OCI-LY7 (cell line): ENCODE measurements at regions not wholly inside any gene's neighbourhood (a gene's known extent, or its start where the extent isn't known, plus 50 kb on each side); places are given as distances from the start of the nearest gene placed in this dataset.

Experiments used
- BruUV-seq: library from RNA; stranded (reverse); fragments of 400-500 nt; replicated peaks from 2 replicates; lab custom pipeline; 2021; lab: Mats Ljungman, UMichigan
- CTCF ChIA-PET: fragments of 300-600 bp; sonication (Branson Sonifier 250); formaldehyde crosslinking; loops from one replicate; lab custom pipeline; 2022; ENCODE audit warnings: antibody characterized with exemption; ENCODE audit not compliant: unreplicated experiment; lab: Charles Lee
- POLR2A ChIA-PET: fragments of 300-600 bp; sonication (Branson Sonifier 250); formaldehyde crosslinking; loops from one replicate; lab custom pipeline; 2022; ENCODE audit warnings: antibody characterized with exemption; lab: Charles Lee
- DNase-seq: peaks from one replicate; pipeline ENCODE4 v3.0.0-alpha.2; 2015; ENCODE audit warnings: low spot score
- H2AFZ ChIP-seq: fragments of 200-600 bp; sonication (generic), shearing (Covaris generic); 2 replicates; pipeline ENCODE4 v1.6.1; 2014; ENCODE audit warnings: mild to moderate bottlenecking, antibody characterized with exemption, low read length, moderate library complexity
- H3K27ac ChIP-seq: fragments of 200-600 bp; sonication (generic); 2 replicates; pipeline ENCODE4 v1.5.1; 2014; ENCODE audit warnings: mixed run types, low read depth, mild to moderate bottlenecking, moderate library complexity, low read length, inconsistent platforms; ENCODE audit not compliant: poor library complexity, severe bottlenecking
- H3K36me3 ChIP-seq: fragments of 200-600 bp; sonication (generic); 2 replicates; pipeline ENCODE4 v1.6.1; 2014; ENCODE audit warnings: mild to moderate bottlenecking, antibody characterized with exemption, low read length, moderate library complexity, mixed read lengths; ENCODE audit not compliant: insufficient read depth
- H3K4me1 ChIP-seq: fragments of 200-600 bp; sonication (generic); 2 replicates; pipeline ENCODE4 v1.5.1; 2014; ENCODE audit warnings: mild to moderate bottlenecking, low read length; ENCODE audit not compliant: insufficient read depth, poor library complexity, severe bottlenecking
- H3K4me2 ChIP-seq: fragments of 200-600 bp; sonication (generic); 2 replicates; pipeline ENCODE4 v1.6.1; 2014; ENCODE audit warnings: mild to moderate bottlenecking, low read length
- H3K4me3 ChIP-seq: fragments of 200-600 bp; sonication (generic); 2 replicates; pipeline ENCODE4 v1.5.1; 2014; ENCODE audit warnings: mild to moderate bottlenecking, low read depth, low read length; ENCODE audit not compliant: poor library complexity, severe bottlenecking
- H3K79me2 ChIP-seq: fragments of 200-600 bp; sonication (generic); 2 replicates; pipeline ENCODE4 v1.6.1; 2016; ENCODE audit warnings: low read depth, mild to moderate bottlenecking, low read length, moderate library complexity, mixed read lengths; ENCODE audit not compliant: insufficient read depth
- H3K9me2 ChIP-seq: fragments of 200-600 bp; sonication (generic); 2 replicates; pipeline ENCODE4 v1.6.1; 2016; ENCODE audit warnings: mild to moderate bottlenecking, low read length, mixed read lengths; ENCODE audit not compliant: insufficient read depth
- H3K9me3 ChIP-seq: fragments of 200-600 bp; sonication (generic); 2 replicates; pipeline ENCODE4 v1.6.1; 2014; ENCODE audit warnings: mild to moderate bottlenecking, mixed run types, low read length, mixed read lengths
- H4K20me1 ChIP-seq: fragments of 200-600 bp; sonication (generic); 2 replicates; pipeline ENCODE4 v1.6.1; 2014; ENCODE audit warnings: mild to moderate bottlenecking, antibody characterized with exemption, low read length, moderate library complexity, mixed read lengths; ENCODE audit not compliant: insufficient read depth
- EZH2phosphoT487 ChIP-seq: fragments of 200-600 bp; sonication (generic); IDR thresholded peaks from 2 replicates; pipeline ENCODE4 v1.6.1; 2018; ENCODE audit warnings: low read depth, borderline replicate concordance, mild to moderate bottlenecking, mixed run types, antibody characterized with exemption, low read length, moderate library complexity, mixed read lengths
- intact Hi-C: fragments of 100-400 bp; cut with micrococcal nuclease; formaldehyde crosslinking; loops from one replicate; pipeline ENCODE4 v1.10.0; 2022; ENCODE audit not compliant: unreplicated experiment
- TF ChIP-seq, protein P1 (sequence below): fragments of 200-600 bp; sonication (generic); conservative IDR thresholded peaks from 2 replicates; pipeline ENCODE4 v1.5.1; 2014; ENCODE audit warnings: mild to moderate bottlenecking, antibody characterized with exemption, low read length, moderate library complexity, mixed read lengths

DNA sequence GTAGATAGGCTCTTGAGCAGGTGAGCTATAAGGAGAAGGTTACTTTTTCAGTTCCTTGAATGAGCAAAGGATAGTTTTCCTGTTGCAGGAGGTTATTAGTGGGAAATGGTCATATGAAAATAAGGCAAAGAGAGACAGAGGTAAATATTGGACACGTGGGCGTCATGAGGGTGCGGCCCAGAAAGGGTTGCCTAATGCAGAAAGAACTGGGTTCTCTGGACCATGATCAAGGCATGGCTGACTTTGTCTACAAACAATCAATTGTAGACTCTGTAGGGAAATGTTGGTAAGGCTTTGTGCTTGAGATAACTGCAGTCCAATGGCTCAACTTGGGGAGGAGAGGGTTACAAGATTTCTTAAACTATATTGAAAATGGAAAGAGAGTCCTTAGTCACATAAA, 585.8 kb downstream of the BCL11A start:
- ChIA-PET POLR2A (no interaction called here), CTCF (no interaction called here)
- no peak overlapping the region for H2AFZ ChIP-seq
- TF ChIP-seq, protein P1, sequence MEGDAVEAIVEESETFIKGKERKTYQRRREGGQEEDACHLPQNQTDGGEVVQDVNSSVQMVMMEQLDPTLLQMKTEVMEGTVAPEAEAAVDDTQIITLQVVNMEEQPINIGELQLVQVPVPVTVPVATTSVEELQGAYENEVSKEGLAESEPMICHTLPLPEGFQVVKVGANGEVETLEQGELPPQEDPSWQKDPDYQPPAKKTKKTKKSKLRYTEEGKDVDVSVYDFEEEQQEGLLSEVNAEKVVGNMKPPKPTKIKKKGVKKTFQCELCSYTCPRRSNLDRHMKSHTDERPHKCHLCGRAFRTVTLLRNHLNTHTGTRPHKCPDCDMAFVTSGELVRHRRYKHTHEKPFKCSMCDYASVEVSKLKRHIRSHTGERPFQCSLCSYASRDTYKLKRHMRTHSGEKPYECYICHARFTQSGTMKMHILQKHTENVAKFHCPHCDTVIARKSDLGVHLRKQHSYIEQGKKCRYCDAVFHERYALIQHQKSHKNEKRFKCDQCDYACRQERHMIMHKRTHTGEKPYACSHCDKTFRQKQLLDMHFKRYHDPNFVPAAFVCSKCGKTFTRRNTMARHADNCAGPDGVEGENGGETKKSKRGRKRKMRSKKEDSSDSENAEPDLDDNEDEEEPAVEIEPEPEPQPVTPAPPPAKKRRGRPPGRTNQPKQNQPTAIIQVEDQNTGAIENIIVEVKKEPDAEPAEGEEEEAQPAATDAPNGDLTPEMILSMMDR: no peak
- no peak for TF ChIP-seq EZH2phosphoT487
- no peaks in the 10 kb centered on the region for H3K9me2 ChIP-seq
- no peaks in the 10 kb centered on the region for H3K9me3 ChIP-seq
- intact Hi-C loops: no loop called here
- H3K4me2 ChIP-seq: no peak overlapping the region
- DNase-seq: no peak
- H3K36me3 ChIP-seq: no peaks in the 10 kb centered on the region
- no peak overlapping the region for H3K4me3 ChIP-seq
- no peaks in the 10 kb centered on the region for H3K79me2 ChIP-seq
- no peak overlapping the region for H3K27ac ChIP-seq
- no peaks in the 10 kb centered on the region for H3K4me1 ChIP-seq
- no TSS peak for BruUV-seq
- H4K20me1 ChIP-seq: no peaks in the 10 kb centered on the region

DNA sequence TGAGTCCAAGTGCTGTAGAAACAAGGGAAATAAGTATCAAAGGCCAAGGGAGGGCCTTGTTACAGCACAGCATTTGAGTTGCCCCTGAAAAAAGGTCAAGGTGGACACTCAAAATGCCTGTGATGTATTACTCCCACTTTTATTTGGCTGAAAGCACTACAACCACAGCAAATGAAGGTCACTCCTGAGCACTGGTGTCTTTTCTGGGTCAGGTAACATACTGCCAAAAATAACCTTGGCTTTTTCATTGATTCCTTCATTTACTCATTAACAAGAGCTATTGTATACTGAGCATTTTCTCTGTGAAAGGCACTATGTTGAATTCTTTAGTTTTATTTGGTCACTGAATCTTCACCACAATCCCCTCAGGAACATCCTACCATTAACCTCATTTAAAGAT, 590.3 kb downstream of the BCL11A start:
- H2AFZ ChIP-seq: no peak overlapping the region
- no peak overlapping the region for H3K4me3 ChIP-seq
- BruUV-seq: no TSS peak
- intact Hi-C loops: no loop called here
- TF ChIP-seq, protein P1: no peak
- no peak for TF ChIP-seq EZH2phosphoT487
- ChIA-PET CTCF (no interaction called here), POLR2A (no interaction called here)
- no peak for DNase-seq
- no peak overlapping the region for H3K27ac ChIP-seq
- H3K9me2 ChIP-seq: no peaks in the 10 kb centered on the region
- no peaks in the 10 kb centered on the region for H3K79me2 ChIP-seq
- no peaks in the 10 kb centered on the region for H3K4me1 ChIP-seq
- H3K9me3 ChIP-seq: no peaks in the 10 kb centered on the region
- no peaks in the 10 kb centered on the region for H4K20me1 ChIP-seq
- H3K4me2 ChIP-seq: no peak overlapping the region
- no peaks in the 10 kb centered on the region for H3K36me3 ChIP-seq

DNA sequence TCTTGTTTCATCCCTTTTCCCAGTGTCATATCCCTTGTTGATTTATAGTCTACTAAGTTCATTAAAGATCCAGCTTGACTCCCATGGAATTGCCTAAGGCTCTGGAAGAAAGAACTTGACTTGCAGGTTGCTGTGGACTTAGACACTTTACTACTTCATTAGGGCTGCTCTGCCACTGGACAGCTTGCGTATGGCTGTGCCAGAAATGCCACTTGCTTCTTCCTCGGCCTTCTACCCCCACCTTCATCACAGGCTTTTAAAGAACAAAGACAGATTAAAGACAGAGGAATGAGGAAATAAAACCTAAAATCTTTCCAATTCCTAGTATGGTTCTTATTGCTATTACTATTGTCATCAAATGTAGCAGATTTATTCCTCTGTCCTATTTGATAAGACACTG, 591.7 kb downstream of the BCL11A start:
- no TSS peak for BruUV-seq

More for the DNA sequence above, 591.7 kb downstream of the BCL11A start:
- CTCF ChIA-PET: no interaction called here
- Histone ChIP-seq H3K9me2 (no peaks in the 10 kb centered on the region), H3K36me3 (no peaks in the 10 kb centered on the region), H3K4me3 (no peak overlapping the region), H3K4me1 (no peaks in the 10 kb centered on the region), H2AFZ (no peak overlapping the region), H4K20me1 (no peaks in the 10 kb centered on the region), H3K27ac (no peak overlapping the region), H3K9me3 (no peaks in the 10 kb centered on the region), H3K79me2 (no peaks in the 10 kb centered on the region), H3K4me2 (no peak overlapping the region)
- POLR2A ChIA-PET: interaction anchor here (0.7 to 0.9 kb wide), 2 partner anchors 13 to 340 kb away, joined by 4 to 5 read pairs; no protein-coding TSS in a partner anchor
- no peak for TF ChIP-seq EZH2phosphoT487
- TF ChIP-seq, protein P1: no peak
- DNase-seq: no peak
- intact Hi-C loops: no loop called here
